ENCODE measurements at regions not wholly inside any gene's neighbourhood (a gene's known extent, or its start where the extent isn't known, plus 50 kb on each side); places are given as distances from the start of the nearest gene placed in this dataset.

DNA sequence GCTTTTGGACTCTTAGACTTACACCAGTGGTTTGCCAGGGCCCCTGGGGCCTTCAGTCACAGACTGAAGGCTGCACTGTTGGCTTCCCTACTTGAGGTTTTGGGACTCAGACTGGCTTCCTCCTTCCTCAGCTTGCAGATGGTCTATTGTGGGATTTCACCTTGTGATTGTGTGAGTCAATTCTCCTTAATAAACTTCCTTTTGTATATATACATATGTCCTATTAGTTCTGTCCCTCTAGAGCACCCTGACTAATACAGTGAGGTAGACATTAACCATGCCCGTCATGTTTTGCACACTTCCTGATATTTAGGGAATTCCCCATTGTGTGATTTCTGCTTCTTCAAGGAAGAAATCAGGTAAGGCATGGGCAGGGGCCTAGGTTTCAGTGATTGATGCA, 147.8 kb upstream of the CA10 start:
- DNase-seq = no peak

DNA sequence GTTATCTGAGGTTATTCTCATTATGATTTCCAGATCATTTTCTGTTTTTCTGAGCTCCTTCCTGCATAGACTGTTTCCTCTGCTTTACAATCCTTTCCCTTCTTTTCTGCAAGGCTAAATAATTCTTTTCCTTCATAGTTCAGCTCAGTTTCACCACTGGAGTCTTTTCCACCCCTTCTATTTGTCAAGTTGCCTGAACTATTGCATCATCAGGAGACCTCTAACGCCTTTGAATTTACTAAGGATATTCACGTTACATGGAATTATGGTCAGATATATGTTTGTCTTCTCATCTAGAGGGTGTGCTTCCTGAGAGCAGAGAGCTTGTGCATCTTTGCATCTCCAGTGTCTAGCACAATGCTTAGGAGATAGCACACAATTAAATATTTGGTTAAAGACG, 140.4 kb upstream of the CA10 start:
- no peak for DNase-seq

DNA sequence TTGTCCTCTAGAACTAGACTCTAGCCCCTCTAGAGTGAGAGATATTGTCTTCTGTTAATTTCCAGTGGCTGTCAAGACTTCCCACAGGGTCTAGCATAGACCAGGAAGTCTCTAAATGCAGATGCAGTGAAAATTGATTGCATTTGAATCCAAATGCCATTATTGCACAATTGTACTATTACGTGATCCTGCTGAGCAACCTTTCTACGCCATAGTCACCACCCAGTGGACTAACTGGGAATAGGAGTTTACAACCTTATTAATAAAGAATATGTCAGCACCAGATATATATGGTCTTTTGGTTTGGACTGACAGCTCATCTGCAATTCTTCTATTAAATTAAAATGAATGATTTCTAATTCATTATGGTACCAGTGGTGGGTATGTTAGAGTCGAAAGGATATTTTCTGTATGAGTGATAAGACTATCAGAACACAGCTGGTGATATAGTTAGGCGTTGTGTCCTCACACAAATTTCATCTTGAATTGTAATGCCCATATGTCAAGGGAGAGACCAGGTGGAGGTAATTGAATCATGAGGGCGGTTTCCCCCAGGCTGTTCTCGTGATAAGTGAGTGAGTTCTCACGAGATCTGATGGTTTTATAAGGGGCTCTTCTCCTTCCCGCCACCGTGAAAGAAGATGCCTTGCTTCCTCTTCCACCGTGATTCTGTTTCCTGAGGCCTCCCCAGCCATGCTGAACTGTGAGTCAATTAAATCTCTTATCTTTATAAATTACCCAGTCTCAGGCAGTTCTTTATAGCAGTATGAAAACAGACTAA, 138.9 kb upstream of the CA10 start:
- no peak for DNase-seq

DNA sequence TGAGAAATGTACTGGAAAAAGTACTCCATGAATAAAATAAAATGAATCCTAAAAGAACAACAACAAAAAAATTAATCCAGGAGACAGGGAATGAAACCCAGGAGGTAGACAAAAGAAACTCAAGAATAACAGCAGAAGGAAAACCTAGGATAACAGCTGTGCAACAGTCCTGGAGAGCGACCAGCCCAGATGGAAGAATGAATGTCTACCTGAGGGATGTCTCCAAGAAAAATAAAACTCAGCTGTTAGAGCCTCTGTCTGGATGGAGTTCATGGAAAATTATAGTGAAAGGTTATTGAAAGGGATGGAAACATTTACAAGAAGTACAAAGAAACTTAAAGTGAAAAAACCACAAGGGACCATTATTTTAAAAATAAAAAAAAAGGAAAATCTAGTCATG, 135.8 kb upstream of the CA10 start:
- no peak for DNase-seq

DNA sequence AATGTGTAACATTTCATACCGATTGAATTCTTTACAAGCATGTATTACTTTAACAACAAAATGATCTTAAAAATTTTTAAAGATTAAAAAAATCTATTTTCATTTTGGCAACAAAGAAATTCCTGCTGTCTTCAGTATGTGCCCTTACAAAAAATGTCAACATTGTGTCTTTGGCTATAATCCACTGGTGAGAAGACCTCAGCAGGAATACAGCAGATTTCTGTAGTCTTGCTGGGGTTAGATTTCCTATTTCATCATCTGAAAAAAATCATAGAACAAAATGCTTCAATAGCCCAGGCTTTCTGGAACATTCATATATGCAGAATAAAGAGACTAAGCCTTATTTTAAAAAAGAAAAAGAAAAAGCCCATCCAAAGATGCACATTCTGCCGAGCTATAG, 129.1 kb upstream of the CA10 start:
- DNase-seq = no peak

DNA sequence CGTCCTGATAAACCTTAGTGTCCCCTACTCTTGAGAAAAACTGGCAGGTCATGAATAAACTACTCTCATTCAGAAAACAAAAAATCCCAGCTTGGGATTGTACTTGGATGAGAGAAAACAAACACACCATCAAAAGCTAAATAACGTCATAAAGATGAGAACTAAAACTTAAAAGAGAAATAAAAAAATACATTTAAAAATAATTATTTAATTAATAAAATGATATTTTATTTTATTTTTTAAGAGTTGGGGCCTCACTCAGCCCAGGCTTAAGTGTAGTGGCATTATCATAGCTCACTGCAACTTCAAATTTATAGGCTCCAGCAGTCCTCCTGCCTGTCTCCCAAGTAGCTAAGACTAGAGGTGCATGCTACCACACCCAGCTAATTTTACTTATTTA, 125.4 kb upstream of the CA10 start:
- DNase-seq = no peak

DNA sequence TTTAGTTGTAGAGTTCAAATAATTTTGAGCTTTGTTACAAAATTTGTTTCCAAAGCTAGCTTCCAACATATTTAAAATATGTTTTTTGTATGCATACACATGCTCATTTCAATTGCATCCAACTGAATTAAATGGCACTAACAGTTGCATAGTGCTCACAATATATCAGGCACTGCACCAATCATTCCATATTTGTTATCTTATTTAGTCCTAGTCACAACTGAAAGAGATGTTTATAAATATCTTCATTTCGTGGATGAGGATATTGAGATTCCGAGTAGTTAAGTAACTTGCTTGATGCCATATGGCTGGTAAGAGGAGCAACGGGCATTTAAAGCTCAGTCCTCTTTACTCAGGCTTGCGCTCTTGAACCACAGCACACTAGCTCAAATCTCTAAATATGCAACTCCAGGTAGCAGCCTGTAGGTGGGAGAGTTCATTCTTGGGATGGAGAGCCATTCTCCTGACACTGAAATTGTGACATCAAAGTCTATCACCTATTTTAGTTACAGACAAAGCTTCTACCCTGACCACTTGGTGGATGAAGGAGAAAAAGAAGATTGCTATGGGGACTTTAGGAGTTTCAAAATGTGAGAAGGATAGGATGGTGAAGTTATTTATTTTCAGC, 118.0 kb upstream of the CA10 start:
- no peak for DNase-seq

DNA sequence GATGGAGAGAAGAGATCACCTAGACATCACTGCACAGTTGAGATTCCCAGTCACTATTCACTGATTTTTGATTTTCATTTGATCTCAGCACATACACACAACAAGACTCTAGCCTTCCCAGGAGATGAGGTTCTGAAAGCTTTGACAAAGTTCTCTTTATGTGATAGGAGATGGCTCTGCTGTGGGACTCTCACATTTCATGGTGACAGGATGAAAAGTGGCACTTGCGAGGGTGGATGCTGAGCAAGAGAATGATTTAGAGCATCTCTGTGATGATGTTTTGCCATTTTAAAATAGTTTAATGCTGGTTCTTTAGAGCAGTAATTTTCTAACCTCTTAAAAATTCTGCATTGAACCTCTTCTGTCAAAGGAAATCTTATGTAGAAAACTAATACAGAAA, 113.3 kb upstream of the CA10 start:
- DNase-seq = no peak

DNA sequence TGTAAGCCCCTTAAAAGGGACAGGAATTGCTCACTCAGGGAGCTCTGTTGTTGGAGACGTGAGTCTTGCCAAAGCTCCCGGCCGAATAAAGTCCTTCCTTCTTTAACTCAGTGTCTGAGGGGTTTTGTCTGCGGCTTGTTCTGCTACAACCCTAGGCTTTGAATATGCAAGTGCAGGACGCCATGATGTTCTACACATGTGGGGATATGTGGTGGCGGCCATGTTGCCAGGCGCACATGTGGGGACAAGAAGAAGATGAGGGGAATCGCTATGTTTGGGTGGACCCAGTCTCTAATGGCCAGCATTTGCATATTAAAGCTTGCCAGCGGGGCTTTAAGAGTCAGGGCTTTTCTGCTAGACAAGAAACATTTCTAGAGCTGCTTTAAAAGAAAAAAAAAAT, 96.8 kb upstream of the CA10 start:
- DNase-seq = no peak

DNA sequence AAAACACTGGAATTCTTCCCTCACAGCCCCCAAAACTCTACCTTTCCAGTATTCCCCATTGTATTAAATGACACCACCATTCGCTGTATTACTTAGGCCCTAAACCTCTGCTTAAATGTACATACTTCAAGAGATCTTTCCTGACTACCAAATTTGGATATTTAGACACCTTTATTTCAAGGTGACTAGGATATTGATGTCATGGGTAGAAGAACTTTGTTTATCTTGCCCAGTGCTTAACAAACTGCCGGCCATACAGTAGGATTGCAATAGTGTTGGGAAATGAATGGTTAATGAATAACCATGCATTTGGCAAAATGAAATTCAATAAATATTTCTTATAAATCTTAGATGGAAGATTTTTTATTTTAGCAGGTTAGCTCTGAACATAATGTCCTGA, 86.2 kb upstream of the CA10 start:
- no peak for DNase-seq

DNA sequence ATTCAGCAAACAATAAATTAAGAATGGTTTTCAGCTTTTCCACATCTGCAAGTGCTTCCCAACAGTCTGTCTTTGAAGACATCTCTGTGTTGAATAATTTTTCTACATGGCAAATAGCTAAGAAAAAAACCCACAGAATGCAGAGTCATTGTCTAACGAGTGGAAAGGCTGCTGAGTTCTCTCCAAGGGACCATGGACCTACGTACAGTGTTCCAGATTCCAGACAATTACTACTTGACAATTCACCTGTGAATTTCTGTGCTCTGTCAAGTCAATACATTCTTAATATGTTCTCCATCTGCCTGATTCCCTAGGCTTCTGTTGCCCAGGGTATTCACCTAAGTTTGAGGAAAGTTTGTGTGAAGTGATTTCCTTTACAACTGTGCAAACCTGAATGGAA, 83.8 kb upstream of the CA10 start:
- DNase-seq = no peak

DNA sequence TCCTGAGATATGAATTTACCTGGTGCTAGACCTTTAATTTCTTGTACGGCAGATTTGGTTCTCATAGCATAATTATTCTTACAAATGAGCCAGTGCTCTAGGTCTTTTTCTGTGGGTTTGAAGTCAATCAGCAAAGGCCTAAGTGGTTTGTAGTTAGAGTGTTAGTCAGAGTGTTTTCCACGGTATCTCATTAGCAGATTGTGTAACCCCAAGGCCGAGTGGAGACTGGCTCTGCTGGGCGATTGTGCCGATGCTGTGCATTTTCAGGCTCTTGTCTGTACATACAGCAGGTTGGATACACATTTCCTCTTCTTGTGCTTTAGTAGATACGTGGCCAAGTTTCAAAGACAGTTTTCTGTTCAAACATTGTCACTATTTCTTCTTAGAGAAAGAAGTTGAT, 78.6 kb upstream of the CA10 start:
- no peak for DNase-seq

DNA sequence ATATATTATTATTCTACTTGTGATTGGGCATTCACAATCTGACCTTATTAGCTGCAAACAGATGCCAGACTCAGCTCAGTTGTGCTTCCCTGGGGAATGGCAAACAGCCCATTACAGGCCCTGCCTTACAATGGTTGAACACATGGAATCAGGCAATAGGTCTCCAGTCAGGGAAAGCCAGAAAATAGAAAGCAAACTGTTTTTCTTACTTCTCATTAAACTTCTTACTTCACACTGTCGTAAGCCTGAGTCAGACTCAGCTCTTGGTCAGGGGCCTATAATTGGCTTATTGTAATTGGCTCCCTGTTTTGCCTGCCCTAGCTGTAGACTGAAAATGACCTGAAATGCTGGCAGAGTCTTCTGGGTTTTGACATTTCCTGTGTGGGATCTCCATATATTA, 77.0 kb upstream of the CA10 start:
- DNase-seq = no peak

DNA sequence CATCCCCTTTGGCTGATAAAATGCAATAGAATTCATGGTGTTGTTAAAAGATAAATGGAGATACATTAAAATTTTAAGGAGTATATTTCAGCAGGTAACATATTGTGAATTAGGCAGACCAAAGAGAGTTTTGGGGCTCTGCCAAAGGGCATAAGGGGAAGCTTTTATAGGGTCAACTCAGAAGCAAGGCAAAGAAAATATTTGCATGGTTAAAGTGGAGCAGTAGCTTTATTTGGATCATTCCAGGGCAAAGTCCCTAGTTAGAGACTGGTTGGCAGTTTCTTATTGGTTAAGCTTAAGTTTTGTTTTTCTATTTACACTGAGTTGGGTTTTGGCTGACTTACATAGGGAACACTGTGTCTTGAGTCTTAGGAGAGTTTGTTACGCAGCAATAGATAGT, 75.1 kb upstream of the CA10 start:
- no peak for DNase-seq

DNA sequence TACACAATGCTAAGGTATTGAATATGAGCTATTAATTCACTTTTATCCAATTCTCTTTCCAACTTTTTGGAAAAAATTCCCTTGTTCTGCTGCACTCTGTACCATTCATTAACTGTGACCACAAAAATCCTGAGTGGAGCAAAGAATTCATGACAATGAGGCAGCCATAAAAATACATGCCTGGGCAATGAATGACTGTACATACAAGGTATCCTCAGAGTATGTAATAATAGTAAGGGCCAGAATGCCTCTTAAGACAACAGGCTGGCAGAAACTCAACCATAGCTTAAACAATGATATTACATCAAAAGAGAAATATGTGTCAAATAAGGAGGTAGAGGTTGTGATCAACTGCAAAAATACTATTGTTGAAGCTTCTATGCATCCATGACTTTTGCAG, 74.7 kb upstream of the CA10 start:
- DNase-seq = no peak

DNA sequence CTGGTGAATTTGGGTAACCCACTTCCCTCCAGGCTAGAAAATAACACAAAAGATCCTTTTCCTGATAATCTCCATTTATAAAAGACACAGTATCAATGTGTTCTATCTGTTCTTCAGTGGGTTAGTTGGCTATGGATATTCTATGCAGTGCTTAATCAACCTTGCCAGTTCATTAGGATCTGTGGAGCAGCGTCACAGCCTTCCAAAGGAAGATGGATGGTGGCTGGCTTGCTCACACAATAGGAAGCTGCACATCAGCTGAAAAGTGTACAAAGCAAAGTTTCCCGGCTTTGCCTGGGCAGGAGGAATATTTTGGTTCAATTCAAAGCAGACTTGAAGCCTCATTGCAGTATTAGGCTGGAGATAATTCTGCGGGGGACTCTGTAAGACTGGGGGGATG, 70.3 kb upstream of the CA10 start:
- DNase-seq = no peak

DNA sequence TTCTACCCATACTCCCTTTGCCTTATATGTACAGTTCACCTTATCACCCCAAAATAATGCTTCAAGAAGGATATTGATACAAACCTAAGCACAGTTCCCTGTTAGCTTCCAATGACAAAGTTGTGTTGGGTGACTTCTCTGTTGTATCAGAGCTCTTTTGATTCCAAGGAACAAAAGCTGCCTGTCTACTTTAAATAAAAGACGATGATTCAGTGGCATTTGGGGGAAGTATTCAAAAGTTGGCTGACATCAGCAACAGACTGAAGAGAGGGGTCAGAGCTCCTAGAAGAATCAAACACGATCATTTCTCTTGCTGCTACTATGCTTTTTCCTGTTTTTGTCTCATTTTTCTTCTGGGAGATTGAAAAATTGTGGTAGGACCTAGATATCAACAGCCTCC, 69.4 kb upstream of the CA10 start:
- DNase-seq = no peak

DNA sequence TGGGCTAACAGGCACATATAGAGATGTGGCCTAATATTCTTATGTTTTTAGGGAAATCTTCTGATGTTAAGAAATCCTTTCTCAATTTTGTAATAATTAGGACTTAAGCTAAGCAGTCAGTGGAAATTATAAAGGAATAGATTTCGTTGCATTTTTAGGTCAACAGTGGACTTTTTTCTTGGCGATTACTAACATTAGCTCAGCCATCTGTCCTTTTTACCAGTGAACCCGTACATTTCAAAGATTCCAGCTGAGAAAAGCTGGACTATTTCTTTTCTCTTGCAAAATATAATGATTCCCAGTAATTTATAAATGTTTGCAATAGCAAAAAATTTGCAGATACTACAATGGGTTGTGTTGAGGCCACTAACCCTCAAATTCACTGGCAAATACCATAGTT, 54.9 kb upstream of the CA10 start:
- DNase-seq = no peak

DNA sequence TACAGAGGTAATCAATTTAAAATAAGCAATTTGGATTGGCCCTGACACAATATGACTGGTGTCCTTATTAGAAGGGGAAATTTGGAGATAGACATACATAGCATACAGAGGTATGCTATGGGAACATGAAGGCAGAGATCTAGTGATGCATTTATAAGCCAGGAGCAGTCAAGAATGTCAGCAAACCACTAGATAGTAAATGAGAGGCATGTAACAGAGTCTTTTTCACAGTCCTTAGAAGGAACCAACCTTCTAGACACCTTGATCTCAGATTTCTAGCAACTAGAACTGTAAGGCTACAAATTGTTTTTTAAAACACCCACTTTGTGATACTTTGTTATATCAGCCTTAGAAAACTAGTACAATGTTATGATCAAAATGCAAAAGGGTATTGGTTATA, 54.3 kb upstream of the CA10 start:
- no peak for DNase-seq

DNA sequence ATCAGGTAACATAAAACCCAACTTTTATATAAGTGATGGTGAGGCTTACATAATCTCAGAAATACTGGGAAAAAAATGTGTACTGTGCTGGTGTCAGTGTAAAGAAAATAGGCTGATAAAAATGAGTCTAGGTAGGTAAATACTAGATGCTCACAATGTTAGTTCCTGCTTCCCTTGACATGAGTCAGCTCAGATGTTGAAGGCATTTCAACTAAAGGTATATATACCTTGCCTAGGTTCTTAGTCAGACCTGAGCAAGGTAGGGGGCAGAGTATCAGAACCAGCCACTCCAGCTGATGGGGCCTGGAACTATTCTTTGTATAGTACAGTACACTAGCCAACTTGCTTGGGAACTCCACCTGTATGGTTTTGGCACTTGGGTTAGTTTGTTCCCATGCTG, 51.0 kb upstream of the CA10 start:
- DNase-seq = no peak
